ENCODE measurements at regions not wholly inside any gene's neighbourhood (a gene's known extent, or its start where the extent isn't known, plus 50 kb on each side); places are given as distances from the start of the nearest gene placed in this dataset.

DNA sequence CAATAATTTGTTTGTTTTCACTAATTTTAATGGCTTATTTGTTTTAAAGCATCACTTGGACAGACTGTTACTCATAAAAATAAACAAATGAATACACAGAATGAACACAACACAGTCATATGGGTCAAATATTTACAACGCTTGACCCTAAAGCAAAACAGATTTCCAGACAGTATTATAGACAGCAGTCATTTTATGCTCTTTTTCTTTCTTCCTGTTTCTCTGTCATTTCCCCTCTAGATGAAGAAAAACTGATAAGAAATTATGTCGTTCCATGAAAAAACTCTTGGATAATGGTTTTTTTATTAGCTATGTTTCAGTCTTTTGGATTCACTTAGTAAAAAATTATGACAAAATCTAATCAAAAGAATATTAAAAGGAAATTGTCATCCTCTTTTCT, 297.3 kb upstream of the NEGR1 start:
- Mint-ChIP-seq H3K9me3 (peaks cover 0 to 8% of the 10 kb centered on the region in 2 donors), H3K27ac (no peak overlapping the region), H3K36me3 (no peaks in the 10 kb centered on the region), H3K4me3 (no peak overlapping the region), H3K27me3 (ENCODE audit: low read depth in 2 of 2) (no peaks in the 10 kb centered on the region), H3K4me1 (no peaks in the 10 kb centered on the region)
- Histone ChIP-seq H3K27ac (ENCODE audit: low read length) (no peak overlapping the region), H3K36me3 (ENCODE audit: control insufficient read depth, insufficient read depth, low read length) (no peaks in the 10 kb centered on the region), H3K4me1 (ENCODE audit: control insufficient read depth, insufficient read depth, low read length) (no peaks in the 10 kb centered on the region), H3K4me3 (ENCODE audit: low read length) (no peak overlapping the region), H3K27me3 (ENCODE audit: control insufficient read depth, insufficient read depth, low read length) (no peaks in the 10 kb centered on the region), H3K9me3 (ENCODE audit: control insufficient read depth, insufficient read depth, low read length) (no peaks in the 10 kb centered on the region)
- TF ChIP-seq, protein P1, sequence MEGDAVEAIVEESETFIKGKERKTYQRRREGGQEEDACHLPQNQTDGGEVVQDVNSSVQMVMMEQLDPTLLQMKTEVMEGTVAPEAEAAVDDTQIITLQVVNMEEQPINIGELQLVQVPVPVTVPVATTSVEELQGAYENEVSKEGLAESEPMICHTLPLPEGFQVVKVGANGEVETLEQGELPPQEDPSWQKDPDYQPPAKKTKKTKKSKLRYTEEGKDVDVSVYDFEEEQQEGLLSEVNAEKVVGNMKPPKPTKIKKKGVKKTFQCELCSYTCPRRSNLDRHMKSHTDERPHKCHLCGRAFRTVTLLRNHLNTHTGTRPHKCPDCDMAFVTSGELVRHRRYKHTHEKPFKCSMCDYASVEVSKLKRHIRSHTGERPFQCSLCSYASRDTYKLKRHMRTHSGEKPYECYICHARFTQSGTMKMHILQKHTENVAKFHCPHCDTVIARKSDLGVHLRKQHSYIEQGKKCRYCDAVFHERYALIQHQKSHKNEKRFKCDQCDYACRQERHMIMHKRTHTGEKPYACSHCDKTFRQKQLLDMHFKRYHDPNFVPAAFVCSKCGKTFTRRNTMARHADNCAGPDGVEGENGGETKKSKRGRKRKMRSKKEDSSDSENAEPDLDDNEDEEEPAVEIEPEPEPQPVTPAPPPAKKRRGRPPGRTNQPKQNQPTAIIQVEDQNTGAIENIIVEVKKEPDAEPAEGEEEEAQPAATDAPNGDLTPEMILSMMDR (IDR thresholded peaks at IDR 0.05) = no peak
- intact Hi-C loops (cut with micrococcal nuclease) = no loop called here
- WGBS (ENCODE audit: insufficient coverage) = 75% methylated on average over 1 of the region's 2 CpGs
- DNase-seq (no peak), ATAC-seq (no peak)

DNA sequence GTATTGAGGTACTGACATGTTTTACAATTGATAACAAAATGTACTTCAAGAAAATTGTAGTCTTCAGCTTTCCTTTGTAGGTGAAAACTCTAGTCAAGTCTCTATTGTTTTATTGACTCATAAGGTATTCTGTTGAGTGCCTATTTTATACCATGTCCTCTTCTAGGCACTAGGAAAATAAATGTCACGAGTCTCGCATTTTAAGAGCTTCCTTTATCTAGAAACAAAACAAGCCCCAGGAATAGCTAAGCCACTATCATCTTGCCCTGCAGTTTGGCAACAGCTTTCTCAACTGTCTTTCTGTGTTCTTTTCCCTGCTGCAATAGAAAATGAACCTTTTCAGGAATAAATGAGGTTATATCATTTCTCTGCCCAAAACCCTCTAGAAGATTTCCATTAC, 288.5 kb upstream of the NEGR1 start:
- intact Hi-C loops (cut with micrococcal nuclease) = no loop called here
- Histone ChIP-seq H3K9me3 (ENCODE audit: control insufficient read depth, insufficient read depth, low read length) (no peaks in the 10 kb centered on the region), H3K4me1 (ENCODE audit: control insufficient read depth, insufficient read depth, low read length) (no peaks in the 10 kb centered on the region), H3K27ac (ENCODE audit: low read length) (no peak overlapping the region), H3K36me3 (ENCODE audit: control insufficient read depth, insufficient read depth, low read length) (no peaks in the 10 kb centered on the region), H3K27me3 (ENCODE audit: control insufficient read depth, insufficient read depth, low read length) (no peaks in the 10 kb centered on the region), H3K4me3 (ENCODE audit: low read length) (no peak overlapping the region)
- Mint-ChIP-seq H3K4me1 (no peaks in the 10 kb centered on the region), H3K27ac (no peak overlapping the region), H3K27me3 (ENCODE audit: low read depth in 2 of 2) (no peaks in the 10 kb centered on the region), H3K9me3 (peaks cover 6 to 9% of the 10 kb centered on the region in 2 donors), H3K4me3 (no peak overlapping the region), H3K36me3 (no peaks in the 10 kb centered on the region)
- ATAC-seq = no peak
- no peak for DNase-seq
- TF ChIP-seq, protein P1 (IDR thresholded peaks at IDR 0.05) = no peak
- WGBS (ENCODE audit: insufficient coverage) = 94% methylated on average over 2 of the region's 2 CpGs

DNA sequence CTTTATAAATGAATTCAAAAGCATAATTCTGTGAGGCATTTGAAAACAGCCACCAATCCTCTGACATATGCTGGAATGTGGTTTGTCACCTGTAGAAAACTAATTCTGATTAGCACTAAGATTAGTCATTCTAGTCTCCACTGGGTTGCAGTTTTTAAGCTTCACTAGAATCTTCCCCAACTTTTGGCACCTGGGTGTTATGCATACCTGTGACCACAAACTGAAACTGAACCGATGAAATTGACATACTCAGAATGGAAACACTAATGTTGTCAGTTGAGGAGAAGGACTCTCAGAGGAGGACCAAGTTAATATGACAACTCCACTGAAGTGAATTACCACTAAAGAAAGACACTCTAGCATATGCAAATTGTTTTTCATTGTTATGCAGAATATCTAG, 285.8 kb upstream of the NEGR1 start:
- TF ChIP-seq, protein P1 (IDR thresholded peaks at IDR 0.05) = no peak
- Mint-ChIP-seq H3K27me3 (ENCODE audit: low read depth in 2 of 2) (no peaks in the 10 kb centered on the region), H3K9me3 (peaks cover 2 to 6% of the 10 kb centered on the region in 2 donors), H3K4me3 (no peak overlapping the region), H3K27ac (no peak overlapping the region), H3K4me1 (no peaks in the 10 kb centered on the region), H3K36me3 (no peaks in the 10 kb centered on the region)
- DNase-seq = no peak
- intact Hi-C loops (cut with micrococcal nuclease) = no loop called here
- WGBS (ENCODE audit: insufficient coverage) = 29% methylated on average over 1 of the region's 1 CpG
- no peak for ATAC-seq
- Histone ChIP-seq H3K9me3 (ENCODE audit: control insufficient read depth, insufficient read depth, low read length) (no peaks in the 10 kb centered on the region), H3K4me3 (ENCODE audit: low read length) (no peak overlapping the region), H3K27ac (ENCODE audit: low read length) (no peak overlapping the region), H3K27me3 (ENCODE audit: control insufficient read depth, insufficient read depth, low read length) (no peaks in the 10 kb centered on the region), H3K36me3 (ENCODE audit: control insufficient read depth, insufficient read depth, low read length) (no peaks in the 10 kb centered on the region), H3K4me1 (ENCODE audit: control insufficient read depth, insufficient read depth, low read length) (no peaks in the 10 kb centered on the region)

DNA sequence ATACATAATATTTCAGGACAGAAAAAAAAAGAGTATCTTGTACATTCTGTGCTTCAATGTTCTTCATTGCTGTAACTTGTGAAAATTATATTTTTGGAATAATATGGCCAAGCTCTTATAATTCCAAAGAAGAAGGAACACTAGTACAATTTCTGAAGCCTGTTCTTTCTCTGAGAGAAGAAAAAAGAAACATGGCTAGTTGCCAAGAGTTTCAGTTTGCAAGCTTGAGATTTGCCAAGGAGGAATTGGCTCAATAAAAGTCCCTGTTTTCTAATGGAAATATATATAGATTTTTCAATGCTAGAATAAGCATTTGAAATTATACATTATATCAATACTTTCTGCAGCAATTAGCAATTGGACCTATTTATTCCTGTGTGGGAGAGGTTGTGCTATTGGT, 285.2 kb upstream of the NEGR1 start:
- no peak for DNase-seq
- no peak overlapping the region for H3K4me3 Mint-ChIP-seq
- H3K27ac Mint-ChIP-seq = no peak overlapping the region
- no peaks in the 10 kb centered on the region for H3K36me3 Mint-ChIP-seq
- H3K27me3 Mint-ChIP-seq (ENCODE audit: low read depth in 2 of 2) = no peaks in the 10 kb centered on the region
- peaks cover 2 to 6% of the 10 kb centered on the region in 2 donors for H3K9me3 Mint-ChIP-seq
- intact Hi-C loops (cut with micrococcal nuclease) = no loop called here
- Histone ChIP-seq H3K9me3 (ENCODE audit: control insufficient read depth, insufficient read depth, low read length) (no peaks in the 10 kb centered on the region), H3K4me3 (ENCODE audit: low read length) (no peak overlapping the region), H3K36me3 (ENCODE audit: control insufficient read depth, insufficient read depth, low read length) (no peaks in the 10 kb centered on the region), H3K27me3 (ENCODE audit: control insufficient read depth, insufficient read depth, low read length) (no peaks in the 10 kb centered on the region), H3K27ac (ENCODE audit: low read length) (no peak overlapping the region), H3K4me1 (ENCODE audit: control insufficient read depth, insufficient read depth, low read length) (no peaks in the 10 kb centered on the region)
- no peak for ATAC-seq
- no peaks in the 10 kb centered on the region for H3K4me1 Mint-ChIP-seq
- TF ChIP-seq, protein P1 (IDR thresholded peaks at IDR 0.05) = no peak

Measured in natural killer cell (primary cell).